HepG2 (cell line): ENCODE measurements at regions not wholly inside any gene's neighbourhood (a gene's known extent, or its start where the extent isn't known, plus 50 kb on each side); places are given as distances from the start of the nearest gene placed in this dataset.

Source experiments
- ATAC-seq: fragments of 200-7000 bp; cut with Tn5 transposase; 3 replicates; pipeline ENCODE4 v1.9.1; 2020; ENCODE audit warnings: mild to moderate bottlenecking, moderate library complexity
- BruUV-seq: library from RNA; stranded (reverse); fragments of 400-500 nt; replicated peaks from 2 replicates; lab custom pipeline; 2021; lab: Mats Ljungman, UMichigan
- CTCF ChIA-PET: fragments of 300-600 bp; formaldehyde crosslinking; extraction: SDS; loops from one replicate; lab custom pipeline; 2021; ENCODE audit warnings: low total read pairs, inconsistent platforms, low intra/inter-chr PET ratio; lab: Yijun Ruan, JAX
- POLR2A ChIA-PET: fragments of 350-600 bp; sonication (Branson Sonifier 250); formaldehyde crosslinking; loops from one replicate; lab custom pipeline; 2020; ENCODE audit warnings: antibody characterized with exemption, inconsistent platforms; lab: Yijun Ruan, JAX
- DNase-seq: peaks from one replicate; pipeline ENCODE4 v3.0.0-alpha.2; 2015; ENCODE audit warnings: low spot score
- FAIRE-seq: peaks from 3 replicates; lab custom pipeline; 2011; peaks lifted over from hg19 to GRCh38; lab: Jason Lieb, UNC
- H2AFZ ChIP-seq: one replicate; pipeline ENCODE4 v1.6.1; 2011; ENCODE audit warnings: low read length, inconsistent platforms
- H3K27ac ChIP-seq: fragments of 300-600 bp; 3 replicates; pipeline ENCODE4 v1.8.0; 2011; ENCODE audit warnings: mixed run types, mild to moderate bottlenecking, mixed read lengths, low read length, inconsistent platforms; ENCODE audit not compliant: insufficient read depth; ENCODE audit errors: extremely low read length
- H3K27me3 ChIP-seq, 2 experiments: fragments of 200-600 bp in 1 of 2; 2 replicates in 1 of 2; 3 replicates in 1 of 2; pipeline versions ENCODE4 v1.6.0 to v1.8.0; 2011; ENCODE audit warnings: low read length in 2 of 2, mild to moderate bottlenecking in 2 of 2, moderate library complexity in 2 of 2, inconsistent platforms in 1 of 2; ENCODE audit not compliant: insufficient read depth in 2 of 2, control insufficient read depth in 1 of 2
- H3K36me3 ChIP-seq, 2 experiments: fragments of 200-600 bp in 1 of 2; replicated peaks in 1 of 2; 2 replicates in 1 of 2; 3 replicates in 1 of 2; pipeline versions ENCODE4 v1.5.1 to v1.8.0; 2011; ENCODE audit warnings: low read length in 2 of 2, inconsistent platforms in 1 of 2; ENCODE audit not compliant: insufficient read depth in 2 of 2, control insufficient read depth in 1 of 2
- H3K4me1 ChIP-seq: 2 replicates; pipeline ENCODE4 v1.5.1; 2012; ENCODE audit warnings: low read length, inconsistent platforms; ENCODE audit not compliant: insufficient read depth
- H3K4me2 ChIP-seq: 2 replicates; pipeline ENCODE4 v1.6.0; 2011; ENCODE audit warnings: low read depth, low read length, inconsistent platforms
- H3K4me3 ChIP-seq, 3 experiments: fragments of 200-600 bp in 1 of 3; sonication (generic), shearing (Covaris generic) in 1 of 3; replicated peaks in 1 of 3; 2 replicates each; pipeline ENCODE4 v1.5.1; 2011 to 2016; ENCODE audit warnings: low read length in 3 of 3, inconsistent platforms in 2 of 3, low read depth in 2 of 3, mild to moderate bottlenecking in 2 of 3, control low read depth in 1 of 3, mixed read lengths in 1 of 3; ENCODE audit not compliant: insufficient read depth in 1 of 3
- H3K79me2 ChIP-seq: one replicate; pipeline ENCODE4 v1.6.1; 2011; ENCODE audit warnings: low read length, inconsistent platforms; ENCODE audit not compliant: insufficient read depth
- H3K9ac ChIP-seq: 2 replicates; pipeline ENCODE4 v1.6.0; 2011; ENCODE audit warnings: mild to moderate bottlenecking, low read depth, low read length, inconsistent platforms; ENCODE audit not compliant: insufficient read depth
- H3K9me3 ChIP-seq: 2 replicates; pipeline ENCODE4 v1.5.1; 2012; ENCODE audit warnings: mild to moderate bottlenecking, low read length
- H4K20me1 ChIP-seq: 2 replicates; pipeline ENCODE4 v1.6.0; 2011; ENCODE audit warnings: inconsistent platforms, mild to moderate bottlenecking, low read length, moderate library complexity; ENCODE audit not compliant: insufficient read depth
- CAMTA2 ChIP-seq: sonication (generic); formaldehyde crosslinking; IDR thresholded peaks from 2 replicates; pipeline ENCODE4 v1.4.0; 2020; ENCODE audit warnings: mild to moderate bottlenecking, missing genetic modification reagents, borderline replicate concordance
- DMAP1 ChIP-seq: IDR thresholded peaks from 2 replicates; pipeline ENCODE4 v1.6.1; 2016
- ELF4 ChIP-seq: sonication (generic); formaldehyde crosslinking; IDR thresholded peaks from 2 replicates; pipeline ENCODE4 v1.5.0; 2020; ENCODE audit warnings: missing genetic modification reagents, mild to moderate bottlenecking, moderate library complexity, borderline replicate concordance
- ETV6 ChIP-seq: sonication (generic); formaldehyde crosslinking; conservative IDR thresholded peaks from 2 replicates; pipeline ENCODE4 v1.4.0; 2020; ENCODE audit warnings: missing genetic modification reagents
- IRX3 ChIP-seq: sonication (generic); formaldehyde crosslinking; IDR thresholded peaks from 2 replicates; pipeline ENCODE4 v1.8.1; 2023; ENCODE audit warnings: mild to moderate bottlenecking, low read depth, missing genetic modification reagents, borderline replicate concordance
- MED1 ChIP-seq: sonication (generic); formaldehyde crosslinking; IDR thresholded peaks from 2 replicates; pipeline ENCODE4 v1.4.0; 2020; ENCODE audit warnings: missing genetic modification reagents
- MXD4 ChIP-seq: IDR thresholded peaks from 2 replicates; pipeline ENCODE4 v1.6.1; 2016; ENCODE audit warnings: mild to moderate bottlenecking, missing biosample characterization, missing genetic modification reagents
- NCOR1 ChIP-seq: fragments of 200-600 bp; sonication (generic); IDR thresholded peaks from 2 replicates; pipeline ENCODE4 v1.7.0; 2017; ENCODE audit warnings: antibody characterized with exemption, low read length, borderline replicate concordance
- SALL1 ChIP-seq: sonication (generic); formaldehyde crosslinking; IDR thresholded peaks from 2 replicates; pipeline ENCODE4 v1.8.0; 2022; ENCODE audit warnings: mild to moderate bottlenecking, missing genetic modification reagents
- SMAD3 ChIP-seq: sonication (generic); formaldehyde crosslinking; IDR thresholded peaks from 2 replicates; pipeline ENCODE4 v1.4.0; 2020; ENCODE audit warnings: missing genetic modification reagents
- SP140L ChIP-seq: sonication (generic); formaldehyde crosslinking; IDR thresholded peaks from 2 replicates; pipeline ENCODE4 v1.4.0; 2020; ENCODE audit warnings: missing genetic modification reagents, borderline replicate concordance
- TBX2 ChIP-seq: sonication (generic); formaldehyde crosslinking; IDR thresholded peaks from 2 replicates; pipeline ENCODE4 v1.5.0; 2020; ENCODE audit warnings: missing genetic modification reagents, mild to moderate bottlenecking, borderline replicate concordance
- ZNF17 ChIP-seq: sonication (generic); formaldehyde crosslinking; IDR thresholded peaks from 2 replicates; pipeline ENCODE4 v1.5.0; 2020; ENCODE audit warnings: mild to moderate bottlenecking, missing genetic modification reagents
- ZNF234 ChIP-seq: sonication (generic); formaldehyde crosslinking; conservative IDR thresholded peaks from 2 replicates; pipeline ENCODE4 v1.5.1; 2020; ENCODE audit warnings: mild to moderate bottlenecking, missing genetic modification reagents
- ZNF484 ChIP-seq: sonication (generic); formaldehyde crosslinking; IDR thresholded peaks from 2 replicates; pipeline ENCODE4 v1.5.1; 2020; ENCODE audit warnings: mild to moderate bottlenecking, low read depth, missing genetic modification reagents, borderline replicate concordance
- ZNF746 ChIP-seq: sonication (generic); formaldehyde crosslinking; IDR thresholded peaks from 2 replicates; pipeline ENCODE4 v1.8.0; 2022; ENCODE audit warnings: mild to moderate bottlenecking, missing genetic modification reagents
- ZNF781 ChIP-seq: sonication (generic); formaldehyde crosslinking; IDR thresholded peaks from 2 replicates; pipeline ENCODE4 v1.5.1; 2020; ENCODE audit warnings: borderline replicate concordance, mild to moderate bottlenecking, missing genetic modification reagents; ENCODE audit errors: not compliant biosample characterization
- ZNF878 ChIP-seq: sonication (generic); formaldehyde crosslinking; IDR thresholded peaks from 2 replicates; pipeline ENCODE4 v1.8.1; 2023; ENCODE audit warnings: mild to moderate bottlenecking, missing genetic modification reagents, moderate library complexity
- WGBS: methylation state at CpG from one replicate; pipeline ENCODE4 v1.1.6; 2017; ENCODE audit warnings: low lambda C conversion rate; 5-methylcytosine and 5-hydroxymethylcytosine counted together
- in situ Hi-C: cut with HindIII; loops from 2 replicates; pipeline ENCODE4 v1.10.0; 2017; ENCODE audit warnings: low pct_unique_long_range_greater_than_20kb; ENCODE audit not compliant: extremely low pct_ligation_motif_present
- intact Hi-C: fragments of 100-400 bp; cut with micrococcal nuclease; formaldehyde crosslinking; loops from one replicate; pipeline ENCODE4 v1.10.0; 2022; ENCODE audit not compliant: unreplicated experiment
- TF ChIP-seq, protein P1 (sequence below): sonication (generic); formaldehyde crosslinking; IDR thresholded peaks from 2 replicates; pipeline ENCODE4 v1.8.1; 2023; ENCODE audit warnings: mild to moderate bottlenecking, moderate library complexity, missing genetic modification reagents

DNA sequence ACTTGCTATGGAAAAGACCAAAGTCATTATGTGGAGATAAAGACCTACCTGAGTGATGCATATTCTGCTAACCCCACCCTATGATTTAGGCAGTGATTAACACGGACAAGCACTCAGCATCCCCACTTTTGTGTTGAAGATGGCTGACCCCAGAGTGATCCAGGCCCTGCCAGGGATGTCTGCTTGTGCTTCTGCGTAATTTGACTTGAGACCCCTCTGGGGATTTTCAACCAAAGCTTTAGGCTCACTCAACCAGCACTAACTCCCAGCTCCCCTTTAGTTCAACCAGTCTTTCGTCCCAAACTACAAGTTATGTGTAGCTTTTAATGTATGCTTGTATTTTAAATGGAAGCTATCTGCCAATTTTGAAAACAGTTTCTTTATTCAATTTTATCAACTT, 538.0 kb upstream of the ID4 start:
- no TSS peak for BruUV-seq
- peaks cover 63% of the 10 kb centered on the region for H3K9me3 ChIP-seq
- H3K4me3 ChIP-seq = no peak overlapping the region
- no peak overlapping the region for H3K4me2 ChIP-seq
- DNase-seq (no peak), ATAC-seq (no peak), FAIRE-seq (no peak)
- no peak overlapping the region for H3K27ac ChIP-seq
- ChIA-PET CTCF (no interaction called here), POLR2A (no interaction called here)
- no peaks in the 10 kb centered on the region for H3K36me3 ChIP-seq
- H2AFZ ChIP-seq = no peak overlapping the region
- H3K9ac ChIP-seq = no peak overlapping the region
- in situ Hi-C loops (no loop called here), intact Hi-C loops (no loop called here)
- no peaks in the 10 kb centered on the region for H3K79me2 ChIP-seq
- H3K27me3 ChIP-seq = no peaks in the 10 kb centered on the region
- WGBS = 3% methylated on average over 3 of the region's 3 CpGs
- no peaks in the 10 kb centered on the region for H3K4me1 ChIP-seq
- TF ChIP-seq ZNF17 (CRISPR knock-in tag) (no peak), ZNF878 (CRISPR knock-in tag) (no peak), ZNF234 (CRISPR knock-in tag) (no peak), DMAP1 (CRISPR knock-in tag) (no peak), CAMTA2 (CRISPR knock-in tag) (no peak), ZNF746 (CRISPR knock-in tag) (no peak), MED1 (CRISPR knock-in tag) (no peak), ETV6 (no peak), SP140L (CRISPR knock-in tag) (no peak), IRX3 (CRISPR knock-in tag) (no peak), SMAD3 (CRISPR knock-in tag) (no peak), MXD4 (CRISPR knock-in tag) (no peak), ELF4 (CRISPR knock-in tag) (no peak), ZNF484 (CRISPR knock-in tag) (no peak), SALL1 (CRISPR knock-in tag) (no peak), ZNF781 (CRISPR knock-in tag) (no peak), TBX2 (CRISPR knock-in tag) (no peak), NCOR1 (no peak)
- TF ChIP-seq, protein P1, sequence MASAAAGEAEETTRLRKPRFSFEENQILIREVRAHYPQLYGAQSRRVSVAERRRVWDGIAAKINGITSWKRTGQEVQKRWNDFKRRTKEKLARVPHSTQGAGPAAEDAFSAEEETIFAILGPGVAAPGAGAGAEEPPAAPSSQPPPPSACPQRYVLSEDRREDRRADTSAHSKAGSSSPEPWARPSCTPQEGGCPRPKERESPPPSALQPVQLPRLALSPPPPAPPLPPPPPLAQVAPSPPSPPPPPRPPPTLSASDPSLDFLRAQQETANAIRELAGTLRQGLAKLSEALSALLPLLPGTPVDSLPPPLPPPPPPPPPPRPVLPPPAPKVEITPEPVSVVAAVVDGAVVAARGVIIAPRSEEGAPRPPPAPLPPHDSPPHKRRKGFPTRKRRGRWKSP (CRISPR knock-in tag) = no peak
- no peaks in the 10 kb centered on the region for H4K20me1 ChIP-seq
